Fibroblast of the aortic adventitia (primary cell): ENCODE measurements at regions not wholly inside any gene's neighbourhood (a gene's known extent, or its start where the extent isn't known, plus 50 kb on each side); places are given as distances from the start of the nearest gene placed in this dataset.

Experiments
- DNase-seq: peaks from one replicate; pipeline ENCODE4 v3.0.0-alpha.2; 2010; ENCODE audit warnings: low read depth
- H3K4me3 ChIP-seq: 2 replicates; pipeline ENCODE4 v1.5.1; 2011; ENCODE audit warnings: low read depth, mild to moderate bottlenecking, control low read depth, low read length, moderate library complexity
- CTCF ChIP-seq: IDR thresholded peaks from 2 replicates; pipeline ENCODE4 v1.5.1; 2011; ENCODE audit warnings: mild to moderate bottlenecking, low read length, control low read depth, inconsistent platforms; ENCODE audit not compliant: insufficient read depth

- no peak overlapping the region for H3K4me3 ChIP-seq
- DNase-seq: peak; percentile 16
- TF ChIP-seq CTCF: no peak
Measured at GRCh38 chr13:72463561-72463960, 263.9 kb downstream of the MZT1 start.

- H3K4me3 ChIP-seq: no peak overlapping the region
- no peak for DNase-seq
- TF ChIP-seq CTCF: no peak
Measured at GRCh38 chr13:72462726-72463125, 264.7 kb downstream of the MZT1 start.

- TF ChIP-seq CTCF: no peak
- no peak for DNase-seq
- no peak overlapping the region for H3K4me3 ChIP-seq
Measured at GRCh38 chr13:72462166-72462565, 265.3 kb downstream of the MZT1 start.

- no peak for DNase-seq
- no peak overlapping the region for H3K4me3 ChIP-seq
- TF ChIP-seq CTCF: no peak
Measured at GRCh38 chr13:72458701-72459100, 268.7 kb downstream of the MZT1 start.

- no peak overlapping the region for H3K4me3 ChIP-seq
- TF ChIP-seq CTCF: no peak
- no peak for DNase-seq
Measured at GRCh38 chr13:72457151-72457550, 270.3 kb downstream of the MZT1 start.

- no peak for TF ChIP-seq CTCF
- no peak for DNase-seq
- H3K4me3 ChIP-seq: no peak overlapping the region
Measured at GRCh38 chr13:72456486-72456885, 270.9 kb downstream of the MZT1 start.

GRCh38 chr13:72453161-72453560 is 274.3 kb downstream of the MZT1 start:
- TF ChIP-seq CTCF: no peak
- no peak overlapping the region for H3K4me3 ChIP-seq
- DNase-seq: no peak
